AG04449 (cell line): ENCODE measurements at regions not wholly inside any gene's neighbourhood (a gene's known extent, or its start where the extent isn't known, plus 50 kb on each side); places are given as distances from the start of the nearest gene placed in this dataset.

ENCODE experiments used
- CTCF ChIA-PET: fragments of 350-600 bp; formaldehyde crosslinking; extraction: SDS; loops from one replicate; lab custom pipeline; 2021; ENCODE audit warnings: antibody characterized with exemption; lab: Yijun Ruan, JAX
- POLR2A ChIA-PET: fragments of 400-600, 350-600 bp; formaldehyde crosslinking; extraction: SDS; loops from one replicate; lab custom pipeline; 2020; ENCODE audit warnings: antibody characterized with exemption, inconsistent platforms; lab: Yijun Ruan, JAX
- DNase-seq: peaks from one replicate; pipeline ENCODE4 v3.0.0-alpha.2; 2010; ENCODE audit warnings: low read depth, low spot score
- H3K4me3 ChIP-seq: 2 replicates; pipeline ENCODE4 v1.5.1; 2011; ENCODE audit warnings: low read depth, mild to moderate bottlenecking, control low read depth, low read length
- CTCF ChIP-seq: IDR thresholded peaks from one replicate; pipeline ENCODE4 v1.5.1; 2011; ENCODE audit warnings: mild to moderate bottlenecking, moderate library complexity, low read length, control low read depth, inconsistent platforms; ENCODE audit not compliant: insufficient read depth; ENCODE audit errors: missing control alignments

GRCh38 chr1:234734869-234735268, 124.9 kb upstream of the IRF2BP2 start:
- DNase-seq = no peak
- no peak for TF ChIP-seq CTCF
- no peak overlapping the region for H3K4me3 ChIP-seq
- POLR2A ChIA-PET = no interaction called here
- CTCF ChIA-PET = interaction anchor here (1.0 kb wide), 1 partner anchor 11 kb away, joined by 4 read pairs; no protein-coding TSS in a partner anchor

- ChIA-PET POLR2A (no interaction called here), CTCF (no interaction called here)
- no peak for DNase-seq
- no peak for TF ChIP-seq CTCF
- no peak overlapping the region for H3K4me3 ChIP-seq
Measured at GRCh38 chr1:234734412-234734835, 124.4 kb upstream of the IRF2BP2 start.

- ChIA-PET POLR2A (no interaction called here), CTCF (no interaction called here)
- DNase-seq = no peak
- H3K4me3 ChIP-seq = no peak overlapping the region
- TF ChIP-seq CTCF = no peak
Measured at GRCh38 chr1:234733427-234733826, 123.4 kb upstream of the IRF2BP2 start.

GRCh38 chr1:234732671-234733390, 122.9 kb upstream of the IRF2BP2 start:
- no peak overlapping the region for H3K4me3 ChIP-seq
- DNase-seq = no peak
- ChIA-PET CTCF (no interaction called here), POLR2A (no interaction called here)
- TF ChIP-seq CTCF = no peak

GRCh38 chr1:234732260-234732659, 122.3 kb upstream of the IRF2BP2 start:
- no peak for TF ChIP-seq CTCF
- ChIA-PET CTCF (interaction anchor here (0.6 kb wide), 1 partner anchor 9 kb away, joined by 3 read pairs; no protein-coding TSS in a partner anchor), POLR2A (no interaction called here)
- H3K4me3 ChIP-seq = no peak overlapping the region
- no peak for DNase-seq

- ChIA-PET POLR2A (no interaction called here), CTCF (interaction anchor here (0.6 kb wide), 1 partner anchor 10 kb away, joined by 3 read pairs; no protein-coding TSS in a partner anchor)
- DNase-seq = no peak
- no peak for TF ChIP-seq CTCF
- H3K4me3 ChIP-seq = no peak overlapping the region
Measured at GRCh38 chr1:234731569-234732085, 121.6 kb upstream of the IRF2BP2 start.
